B cell (primary cell): ENCODE measurements at regions not wholly inside any gene's neighbourhood (a gene's known extent, or its start where the extent isn't known, plus 50 kb on each side); places are given as distances from the start of the nearest gene placed in this dataset.

Source experiments
- ATAC-seq: fragments of 200-7000 bp; cut with Tn5 transposase; one replicate; pipeline ENCODE4 v1.10.0; 2021; ENCODE audit warnings: low read depth, mild to moderate bottlenecking, moderate number of reproducible peaks, moderate library complexity
- CTCF ChIA-PET: fragments of 350-600 bp; sonication (Branson Sonifier 250); formaldehyde crosslinking; loops from one replicate; lab custom pipeline; 2021; ENCODE audit warnings: antibody characterized with exemption, inconsistent platforms; lab: Charles Lee
- POLR2A ChIA-PET: fragments of 350-600 bp; sonication (Branson Sonifier 250); formaldehyde crosslinking; loops from one replicate; lab custom pipeline; 2021; ENCODE audit warnings: antibody characterized with exemption; lab: Charles Lee
- DNase-seq: peaks from one replicate; pipeline ENCODE4 v3.0.0; 2013
- H2AFZ ChIP-seq: 2 replicates; pipeline ENCODE4 v1.6.1; 2012; ENCODE audit warnings: mild to moderate bottlenecking, low read depth, low read length; ENCODE audit not compliant: insufficient read depth, poor library complexity, severe bottlenecking
- H3K27ac ChIP-seq, 2 donors: 1 replicate in 1 of 2; 2 replicates in 1 of 2; pipeline ENCODE4 v1.5.1; 2012 to 2013; ENCODE audit warnings: low read length in 2 of 2, mild to moderate bottlenecking in 2 of 2, moderate library complexity in 1 of 2
- H3K27me3 ChIP-seq, 4 experiments: fragments of 200-600 bp in 1 of 4; sonication (generic) in 1 of 4; replicated peaks in 1 of 4; 1 replicate in 2 of 4; 2 replicates in 2 of 4; pipeline versions ENCODE4 v1.6.1 to v1.7.0; 2013 to 2016; ENCODE audit warnings: low read length in 3 of 4, mild to moderate bottlenecking in 2 of 4, mixed read lengths in 1 of 4, moderate library complexity in 1 of 4; ENCODE audit not compliant: insufficient read depth in 4 of 4, control insufficient read depth in 3 of 4; ENCODE audit errors: control extremely low read depth in 1 of 4
- H3K36me3 ChIP-seq, 2 experiments: replicated peaks in 1 of 2; 1 replicate in 1 of 2; 2 replicates in 1 of 2; pipeline versions ENCODE4 v1.6.1 to v1.7.1; 2013; ENCODE audit warnings: low read length in 1 of 2; ENCODE audit not compliant: insufficient read depth in 2 of 2, control insufficient read depth in 1 of 2; ENCODE audit errors: control extremely low read depth in 1 of 2, extremely low read depth in 1 of 2
- H3K4me1 ChIP-seq, 2 donors: fragments of 200-600 bp in 1 of 2; sonication (generic) in 1 of 2; 1 replicate in 1 of 2; 2 replicates in 1 of 2; pipeline versions ENCODE4 v1.5.1 to v1.6.1; 2013 to 2017; ENCODE audit warnings: low read length in 2 of 2; ENCODE audit not compliant: control insufficient read depth in 2 of 2, insufficient read depth in 2 of 2
- H3K4me2 ChIP-seq: replicated peaks from 2 replicates; pipeline ENCODE3; 2012; ENCODE audit warnings: mild to moderate bottlenecking, low read depth, low read length; ENCODE audit not compliant: poor library complexity, severe bottlenecking
- H3K4me3 ChIP-seq, 5 experiments: fragments of 200-600 bp in 1 of 5; sonication (generic) in 1 of 5; 1 replicate in 3 of 5; 2 replicates in 2 of 5; pipeline versions ENCODE4 v1.5.1 to v1.7.0; 2011 to 2016; ENCODE audit warnings: low read length in 4 of 5, mild to moderate bottlenecking in 4 of 5, low read depth in 2 of 5, control low read depth in 1 of 5, moderate library complexity in 1 of 5; ENCODE audit not compliant: insufficient read depth in 1 of 5; ENCODE audit errors: control extremely low read depth in 1 of 5, extremely low read depth in 1 of 5
- H3K79me2 ChIP-seq: fragments of 200-600 bp; sonication (generic); one replicate; pipeline ENCODE4 v1.6.0; 2016; ENCODE audit warnings: low read length; ENCODE audit not compliant: control insufficient read depth, insufficient read depth
- H3K9ac ChIP-seq: fragments of 200-600 bp; sonication (generic); 2 replicates; pipeline ENCODE4 v1.6.1; 2017; ENCODE audit warnings: mild to moderate bottlenecking, low read length, moderate library complexity
- H3K9me3 ChIP-seq, 3 donors: one replicate each; pipeline versions ENCODE4 v1.6.1 to v1.7.1; 2013; ENCODE audit warnings: low read length in 2 of 3; ENCODE audit not compliant: control insufficient read depth in 2 of 3, insufficient read depth in 1 of 3; ENCODE audit errors: control extremely low read depth in 1 of 3
- H4K20me1 ChIP-seq: 2 replicates; pipeline ENCODE4 v1.6.0; 2012; ENCODE audit warnings: mild to moderate bottlenecking, low read length; ENCODE audit not compliant: insufficient read depth, control insufficient read depth, poor library complexity, severe bottlenecking
- H3K27ac Mint-ChIP-seq: one replicate; pipeline ENCODE4 v1.8.0; 2021; ENCODE audit warnings: mixed read lengths
- H3K27me3 Mint-ChIP-seq: one replicate; pipeline ENCODE4 v1.8.0; 2021; ENCODE audit warnings: mixed read lengths
- H3K4me1 Mint-ChIP-seq: one replicate; pipeline ENCODE4 v1.8.0; 2021; ENCODE audit warnings: mixed read lengths
- H3K4me3 Mint-ChIP-seq: one replicate; pipeline ENCODE4 v1.8.0; 2021; ENCODE audit warnings: mixed read lengths
- H3K9me3 Mint-ChIP-seq: one replicate; pipeline ENCODE4 v1.8.0; 2022; ENCODE audit warnings: mixed read lengths; ENCODE audit not compliant: insufficient read depth
- EZH2 ChIP-seq: IDR thresholded peaks from 2 replicates; pipeline ENCODE4 v1.6.1; 2012; ENCODE audit warnings: borderline replicate concordance, low read depth, mild to moderate bottlenecking, moderate library complexity, low read length; ENCODE audit not compliant: insufficient read depth, poor library complexity, severe bottlenecking
- WGBS: methylation state at CpG from one replicate; pipeline ENCODE4 v1.1.5; 2013; ENCODE audit warnings: missing lambda C conversion rate; ENCODE audit not compliant: insufficient coverage; 5-methylcytosine and 5-hydroxymethylcytosine counted together
- intact Hi-C: fragments of 100-400 bp; cut with micrococcal nuclease; formaldehyde crosslinking; loops from one replicate; pipeline ENCODE4 v1.10.0; 2022
- TF ChIP-seq, protein P1 (sequence below): fragments of 200-600 bp; IDR thresholded peaks from one replicate; pipeline ENCODE4 v1.8.0; 2022; ENCODE audit warnings: antibody characterized with exemption, mild to moderate bottlenecking

DNA sequence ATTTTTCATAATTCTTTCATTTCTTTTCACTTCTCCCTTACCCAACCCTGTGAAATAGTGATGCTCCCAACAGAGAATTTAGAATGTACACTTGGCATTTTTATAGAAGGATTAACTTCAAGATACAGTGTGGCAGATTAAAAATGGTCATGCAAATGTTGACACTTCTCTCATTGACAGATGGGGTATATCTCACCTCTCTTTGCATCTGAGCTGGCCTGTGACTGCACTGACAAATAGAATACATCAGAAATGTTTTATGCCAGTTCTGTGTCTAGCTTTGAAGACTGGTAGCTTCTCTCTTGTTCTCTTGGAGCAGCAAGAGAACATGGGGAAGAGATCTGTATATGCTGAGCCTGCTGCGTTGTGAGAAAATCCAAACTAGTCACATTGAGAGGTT, 949.6 kb downstream of the CDH11 start:
- Histone ChIP-seq H3K36me3 (no peaks in the 10 kb centered on the region), H3K4me1 (no peaks in the 10 kb centered on the region), H3K9ac (no peak overlapping the region), H2AFZ (no peak overlapping the region), H3K27ac (no peak overlapping the region), H3K79me2 (no peaks in the 10 kb centered on the region), H3K9me3 (no peaks in the 10 kb centered on the region), H3K4me3 (no peak overlapping the region), H3K27me3 (no peaks in the 10 kb centered on the region), H4K20me1 (no peaks in the 10 kb centered on the region), H3K4me2 (no peak overlapping the region)
- Mint-ChIP-seq H3K4me1 (no peaks in the 10 kb centered on the region), H3K4me3 (no peak overlapping the region), H3K27ac (no peak overlapping the region), H3K9me3 (no peaks in the 10 kb centered on the region), H3K27me3 (no peaks in the 10 kb centered on the region)
- no CpG with 5 or more reads among the region's 1 CpG for WGBS
- ATAC-seq = no peak
- no peak for DNase-seq
- POLR2A ChIA-PET = no interaction called here
- CTCF ChIA-PET = no interaction called here
- no peak for TF ChIP-seq EZH2
- TF ChIP-seq, protein P1, sequence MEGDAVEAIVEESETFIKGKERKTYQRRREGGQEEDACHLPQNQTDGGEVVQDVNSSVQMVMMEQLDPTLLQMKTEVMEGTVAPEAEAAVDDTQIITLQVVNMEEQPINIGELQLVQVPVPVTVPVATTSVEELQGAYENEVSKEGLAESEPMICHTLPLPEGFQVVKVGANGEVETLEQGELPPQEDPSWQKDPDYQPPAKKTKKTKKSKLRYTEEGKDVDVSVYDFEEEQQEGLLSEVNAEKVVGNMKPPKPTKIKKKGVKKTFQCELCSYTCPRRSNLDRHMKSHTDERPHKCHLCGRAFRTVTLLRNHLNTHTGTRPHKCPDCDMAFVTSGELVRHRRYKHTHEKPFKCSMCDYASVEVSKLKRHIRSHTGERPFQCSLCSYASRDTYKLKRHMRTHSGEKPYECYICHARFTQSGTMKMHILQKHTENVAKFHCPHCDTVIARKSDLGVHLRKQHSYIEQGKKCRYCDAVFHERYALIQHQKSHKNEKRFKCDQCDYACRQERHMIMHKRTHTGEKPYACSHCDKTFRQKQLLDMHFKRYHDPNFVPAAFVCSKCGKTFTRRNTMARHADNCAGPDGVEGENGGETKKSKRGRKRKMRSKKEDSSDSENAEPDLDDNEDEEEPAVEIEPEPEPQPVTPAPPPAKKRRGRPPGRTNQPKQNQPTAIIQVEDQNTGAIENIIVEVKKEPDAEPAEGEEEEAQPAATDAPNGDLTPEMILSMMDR = no peak
- intact Hi-C loops = no loop called here

- intact Hi-C loops = no loop called here
- Histone ChIP-seq H3K4me1 (no peaks in the 10 kb centered on the region), H3K4me3 (no peak overlapping the region), H3K9ac (no peak overlapping the region), H3K27ac (no peak overlapping the region), H3K9me3 (no peaks in the 10 kb centered on the region), H3K27me3 (no peaks in the 10 kb centered on the region), H3K36me3 (no peaks in the 10 kb centered on the region), H3K4me2 (no peak overlapping the region), H2AFZ (no peak overlapping the region), H4K20me1 (no peaks in the 10 kb centered on the region), H3K79me2 (no peaks in the 10 kb centered on the region)
- DNase-seq (no peak), ATAC-seq (no peak)
- Mint-ChIP-seq H3K27ac (no peak overlapping the region), H3K27me3 (no peaks in the 10 kb centered on the region), H3K9me3 (no peaks in the 10 kb centered on the region), H3K4me1 (no peaks in the 10 kb centered on the region), H3K4me3 (no peak overlapping the region)
- TF ChIP-seq, protein P1 = no peak
- TF ChIP-seq EZH2 = no peak
- 100% methylated on average over 1 of the region's 2 CpGs for WGBS
- CTCF ChIA-PET = no interaction called here
- POLR2A ChIA-PET = no interaction called here
Observed at GRCh38 chr16:64171632-64172031, 950.2 kb downstream of the CDH11 start.
